ENCODE measurements at regions not wholly inside any gene's neighbourhood (a gene's known extent, or its start where the extent isn't known, plus 50 kb on each side); places are given as distances from the start of the nearest gene placed in this dataset.
A peak's percentile ranks its signal among the peaks of the same experiment; 100 is the strongest.
"Not testable (repeated sequence)": the region's sequence is repeated elsewhere in the genome, so short reads cannot be mapped to it uniquely, and the experiment has no call there.

GRCh38 chr2:105567996-105568494 is 169.2 kb upstream of the FHL2 start:
- DNase-seq: no peak

- no peak for DNase-seq
These were observed 164.3 kb upstream of the FHL2 start for GRCh38 chr2:105563000-105563719.

- no peak for DNase-seq
These were observed 162.6 kb upstream of the FHL2 start for GRCh38 chr2:105561401-105561800.

- DNase-seq: no peak
These were observed 161.3 kb upstream of the FHL2 start for GRCh38 chr2:105560157-105560556.

GRCh38 chr2:105557021-105557920 is 158.4 kb upstream of the FHL2 start:
- no peak for DNase-seq

- no peak for DNase-seq
These were observed 157.5 kb upstream of the FHL2 start for GRCh38 chr2:105556366-105556765.

- no peak for DNase-seq
These were observed 155.4 kb upstream of the FHL2 start for GRCh38 chr2:105554235-105554634.

- no peak for DNase-seq
These were observed 154.8 kb upstream of the FHL2 start for GRCh38 chr2:105553538-105554196.

- peak in 1 of 5 experiments; percentile 41 for DNase-seq
These were observed 147.8 kb upstream of the FHL2 start for GRCh38 chr2:105546628-105546974.

GRCh38 chr2:105545730-105546627 is 147.1 kb upstream of the FHL2 start:
- DNase-seq: peak; percentile 20 to 57 (median 50)

- DNase-seq: no peak
These were observed 145.9 kb upstream of the FHL2 start for GRCh38 chr2:105544591-105545377.

- DNase-seq: no peak
These were observed 142.6 kb upstream of the FHL2 start for GRCh38 chr2:105541189-105542050.

GRCh38 chr2:105540642-105541041 is 141.8 kb upstream of the FHL2 start:
- peak in 1 of 5 experiments; percentile 22 for DNase-seq

GRCh38 chr2:105539331-105539730 is 140.5 kb upstream of the FHL2 start:
- DNase-seq: no peak

GRCh38 chr2:105538840-105539239 is 140.0 kb upstream of the FHL2 start:
- no peak for DNase-seq

GRCh38 chr2:105537920-105538319 is 139.1 kb upstream of the FHL2 start:
- no peak for DNase-seq

- DNase-seq: no peak
These were observed 138.6 kb upstream of the FHL2 start for GRCh38 chr2:105537466-105537865.

- DNase-seq: no peak
These were observed 137.3 kb upstream of the FHL2 start for GRCh38 chr2:105536175-105536574.

GRCh38 chr2:105529258-105529657 is 130.4 kb upstream of the FHL2 start:
- not testable (repeated sequence) for DNase-seq
